ENCODE measurements at regions not wholly inside any gene's neighbourhood (a gene's known extent, or its start where the extent isn't known, plus 50 kb on each side); places are given as distances from the start of the nearest gene placed in this dataset.

- Histone ChIP-seq H3K9me1 (replicated peaks; ENCODE audit: control insufficient read depth, extremely low read depth, insufficient read depth, low read length) (no peaks in the 10 kb centered on the region), H3K9ac (replicated peaks; ENCODE audit: extremely low read depth, insufficient read depth, low read length) (no peak overlapping the region), H2AFZ (ENCODE audit: low read depth, low read length) (no peak overlapping the region), H4K20me1 (replicated peaks; ENCODE audit: control insufficient read depth, extremely low read depth, insufficient read depth, low read length) (no peaks in the 10 kb centered on the region), H3K27me3 (ENCODE audit: control insufficient read depth in 2 of 2, insufficient read depth in 2 of 2, low read length in 2 of 2) (no peaks in the 10 kb centered on the region), H3K4me1 (ENCODE audit: control insufficient read depth, extremely low read depth, insufficient read depth, low read length) (no peaks in the 10 kb centered on the region), H3K4me2 (ENCODE audit: insufficient read depth, low read length) (no peak overlapping the region), H3K9me3 (replicated peaks; ENCODE audit: control insufficient read depth, insufficient read depth, low read length) (no peaks in the 10 kb centered on the region), H3K36me3 (ENCODE audit: control insufficient read depth in 2 of 2, extremely low read depth in 1 of 2, insufficient read depth in 2 of 2, low read length in 2 of 2) (no peaks in the 10 kb centered on the region), H3K4me3 (replicated peaks in 1 of 3; ENCODE audit: insufficient read depth in 1 of 3, low read depth in 1 of 3, low read length in 3 of 3) (no peak overlapping the region), H3K27ac (ENCODE audit: insufficient read depth, low read depth, low read length) (no peak overlapping the region), H3K79me2 (ENCODE audit: control insufficient read depth, insufficient read depth, low read length) (no peaks in the 10 kb centered on the region)
- DNase-seq (ENCODE audit: low read depth, low spot score) = no peak
- no peak for FAIRE-seq
- BruUV-seq (replicated peaks) = no TSS peak
- intact Hi-C loops (cut with micrococcal nuclease) = no loop called here
- TF ChIP-seq CTCF (IDR thresholded peaks at IDR 0.05; ENCODE audit: extremely low read depth in 1 of 2, insufficient read depth in 1 of 2, low read depth in 1 of 2, low read length in 2 of 2) = no peak
- no peak for TF ChIP-seq JUN (IDR thresholded peaks at IDR 0.05; ENCODE audit: borderline replicate concordance, insufficient read depth, insufficient read length, low read depth)
- no peak for TF ChIP-seq GATA2 (IDR thresholded peaks at IDR 0.05; ENCODE audit: insufficient read depth, insufficient read length, low read depth, low read length)
- no peak for TF ChIP-seq MYC (IDR thresholded peaks at IDR 0.05; ENCODE audit: low read depth, low read length)
- no peak for TF ChIP-seq FOS (IDR thresholded peaks at IDR 0.05; ENCODE audit: borderline replicate concordance, insufficient read depth, low read length)
- TF ChIP-seq POLR2A (IDR thresholded peaks at IDR 0.05; ENCODE audit: low read depth, low read length) = no peak
- TF ChIP-seq, protein P1, sequence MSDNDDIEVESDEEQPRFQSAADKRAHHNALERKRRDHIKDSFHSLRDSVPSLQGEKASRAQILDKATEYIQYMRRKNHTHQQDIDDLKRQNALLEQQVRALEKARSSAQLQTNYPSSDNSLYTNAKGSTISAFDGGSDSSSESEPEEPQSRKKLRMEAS (IDR thresholded peaks at IDR 0.05; ENCODE audit: insufficient read depth, insufficient read length) = no peak
- POLR2A ChIA-PET = no interaction called here
- CTCF ChIA-PET = no interaction called here
- dilution Hi-C loops (cut with MboI; ENCODE audit: extremely low pct_ligation_motif_present, low sequenced_read_pairs) = no loop called here
Measured at GRCh38 chr13:61874970-61875579, 459.4 kb upstream of the PCDH20 start.

Data from endothelial cell of umbilical vein (primary cell).